ENCODE measurements at regions not wholly inside any gene's neighbourhood (a gene's known extent, or its start where the extent isn't known, plus 50 kb on each side); places are given as distances from the start of the nearest gene placed in this dataset.

- H3F3A ChIP-seq (ENCODE audit: low read depth), result no peaks in the 10 kb centered on the region
- no peak overlapping the region for H3K4me2 ChIP-seq (ENCODE audit: low read depth, low read length, poor library complexity, severe bottlenecking)
- no peak overlapping the region for H3K4me3 ChIP-seq (ENCODE audit: low read length, poor library complexity, severe bottlenecking)
- no peaks in the 10 kb centered on the region for H4K20me1 ChIP-seq (ENCODE audit: insufficient read depth, low read length, poor library complexity, severe bottlenecking)
- H3K36me3 ChIP-seq (ENCODE audit: insufficient read depth, low read length), result no peaks in the 10 kb centered on the region
- TF ChIP-seq EZH2phosphoT487 (IDR thresholded peaks at IDR 0.05; ENCODE audit: borderline replicate concordance), result no peak
- TF ChIP-seq, protein P1, sequence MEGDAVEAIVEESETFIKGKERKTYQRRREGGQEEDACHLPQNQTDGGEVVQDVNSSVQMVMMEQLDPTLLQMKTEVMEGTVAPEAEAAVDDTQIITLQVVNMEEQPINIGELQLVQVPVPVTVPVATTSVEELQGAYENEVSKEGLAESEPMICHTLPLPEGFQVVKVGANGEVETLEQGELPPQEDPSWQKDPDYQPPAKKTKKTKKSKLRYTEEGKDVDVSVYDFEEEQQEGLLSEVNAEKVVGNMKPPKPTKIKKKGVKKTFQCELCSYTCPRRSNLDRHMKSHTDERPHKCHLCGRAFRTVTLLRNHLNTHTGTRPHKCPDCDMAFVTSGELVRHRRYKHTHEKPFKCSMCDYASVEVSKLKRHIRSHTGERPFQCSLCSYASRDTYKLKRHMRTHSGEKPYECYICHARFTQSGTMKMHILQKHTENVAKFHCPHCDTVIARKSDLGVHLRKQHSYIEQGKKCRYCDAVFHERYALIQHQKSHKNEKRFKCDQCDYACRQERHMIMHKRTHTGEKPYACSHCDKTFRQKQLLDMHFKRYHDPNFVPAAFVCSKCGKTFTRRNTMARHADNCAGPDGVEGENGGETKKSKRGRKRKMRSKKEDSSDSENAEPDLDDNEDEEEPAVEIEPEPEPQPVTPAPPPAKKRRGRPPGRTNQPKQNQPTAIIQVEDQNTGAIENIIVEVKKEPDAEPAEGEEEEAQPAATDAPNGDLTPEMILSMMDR (conservative IDR thresholded peaks at IDR 0.05; ENCODE audit: low read length), result no peak
- H3K79me2 ChIP-seq (ENCODE audit: insufficient read depth, low read length), result no peaks in the 10 kb centered on the region
- H2AFZ ChIP-seq (ENCODE audit: low read length), result no peak overlapping the region
- H3K9me2 ChIP-seq (replicated peaks; ENCODE audit: low read depth, low read length), result no peaks in the 10 kb centered on the region
- no peaks in the 10 kb centered on the region for H3K4me1 ChIP-seq (ENCODE audit: insufficient read depth, low read length, poor library complexity, severe bottlenecking)
- H3K9me3 ChIP-seq (ENCODE audit: insufficient read depth, low read depth, low read length), result peaks cover 6% of the 10 kb centered on the region; the same call in 1 of the 2 replicates
- H3K9ac ChIP-seq (ENCODE audit: low read depth, low read length, poor library complexity, severe bottlenecking), result no peak overlapping the region
- H3K27me3 ChIP-seq (ENCODE audit: insufficient read depth, low read length, poor library complexity, severe bottlenecking), result no peaks in the 10 kb centered on the region
Measured at GRCh38 chr7:46725136-46725535, 804.1 kb upstream of the IGFBP3 start.

DNA sequence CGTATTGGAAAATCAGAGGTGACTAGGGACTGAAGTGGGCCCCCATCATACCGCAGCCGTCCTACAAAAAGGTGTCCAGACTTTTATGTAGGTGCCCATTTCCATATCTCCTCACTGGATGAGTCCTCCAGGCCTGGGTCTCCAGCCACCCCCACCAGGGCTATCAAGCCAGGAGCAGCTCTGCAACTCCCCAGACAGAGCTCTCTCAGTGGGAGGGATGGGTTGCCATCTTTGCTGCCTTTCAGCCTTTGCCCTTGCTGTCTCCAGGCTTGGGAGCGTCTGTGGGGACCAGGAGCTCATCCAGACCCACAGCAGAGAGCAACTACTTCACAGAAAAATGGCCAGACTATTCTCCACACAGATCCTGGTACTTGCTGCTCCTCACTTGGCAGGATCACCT is 802.7 kb upstream of the IGFBP3 start:
- Histone ChIP-seq H3K27me3 (ENCODE audit: insufficient read depth, low read length, poor library complexity, severe bottlenecking) (no peaks in the 10 kb centered on the region), H3K9me2 (replicated peaks; ENCODE audit: low read depth, low read length) (no peaks in the 10 kb centered on the region), H3K4me3 (ENCODE audit: low read length, poor library complexity, severe bottlenecking) (no peak overlapping the region), H3K9ac (ENCODE audit: low read depth, low read length, poor library complexity, severe bottlenecking) (no peak overlapping the region), H3K36me3 (ENCODE audit: insufficient read depth, low read length) (no peaks in the 10 kb centered on the region), H3K9me3 (ENCODE audit: insufficient read depth, low read depth, low read length) (peaks cover 6% of the 10 kb centered on the region; the same call in 1 of the 2 replicates), H3F3A (ENCODE audit: low read depth) (no peaks in the 10 kb centered on the region), H3K4me1 (ENCODE audit: insufficient read depth, low read length, poor library complexity, severe bottlenecking) (no peaks in the 10 kb centered on the region), H2AFZ (ENCODE audit: low read length) (no peak overlapping the region), H3K79me2 (ENCODE audit: insufficient read depth, low read length) (no peaks in the 10 kb centered on the region), H3K4me2 (ENCODE audit: low read depth, low read length, poor library complexity, severe bottlenecking) (no peak overlapping the region), H4K20me1 (ENCODE audit: insufficient read depth, low read length, poor library complexity, severe bottlenecking) (no peaks in the 10 kb centered on the region)
- TF ChIP-seq, protein P1 (conservative IDR thresholded peaks at IDR 0.05; ENCODE audit: low read length), result no peak
- TF ChIP-seq EZH2phosphoT487 (IDR thresholded peaks at IDR 0.05; ENCODE audit: borderline replicate concordance), result no peak

GRCh38 chr7:46723003-46723402 is 801.9 kb upstream of the IGFBP3 start:
- Histone ChIP-seq H3K4me1 (ENCODE audit: insufficient read depth, low read length, poor library complexity, severe bottlenecking) (no peaks in the 10 kb centered on the region), H3K36me3 (ENCODE audit: insufficient read depth, low read length) (no peaks in the 10 kb centered on the region), H3K4me2 (ENCODE audit: low read depth, low read length, poor library complexity, severe bottlenecking) (no peak overlapping the region), H3K9ac (ENCODE audit: low read depth, low read length, poor library complexity, severe bottlenecking) (no peak overlapping the region), H3K4me3 (ENCODE audit: low read length, poor library complexity, severe bottlenecking) (no peak overlapping the region), H3K9me2 (replicated peaks; ENCODE audit: low read depth, low read length) (no peaks in the 10 kb centered on the region), H2AFZ (ENCODE audit: low read length) (no peak overlapping the region), H3F3A (ENCODE audit: low read depth) (no peaks in the 10 kb centered on the region), H3K9me3 (ENCODE audit: insufficient read depth, low read depth, low read length) (peaks cover 6% of the 10 kb centered on the region; the same call in 1 of the 2 replicates), H3K79me2 (ENCODE audit: insufficient read depth, low read length) (no peaks in the 10 kb centered on the region), H4K20me1 (ENCODE audit: insufficient read depth, low read length, poor library complexity, severe bottlenecking) (no peaks in the 10 kb centered on the region), H3K27me3 (ENCODE audit: insufficient read depth, low read length, poor library complexity, severe bottlenecking) (no peaks in the 10 kb centered on the region)
- TF ChIP-seq EZH2phosphoT487 (IDR thresholded peaks at IDR 0.05; ENCODE audit: borderline replicate concordance), result no peak
- TF ChIP-seq, protein P1 (conservative IDR thresholded peaks at IDR 0.05; ENCODE audit: low read length), result no peak
